ENCODE measurements at regions not wholly inside any gene's neighbourhood (a gene's known extent, or its start where the extent isn't known, plus 50 kb on each side); places are given as distances from the start of the nearest gene placed in this dataset.

DNA sequence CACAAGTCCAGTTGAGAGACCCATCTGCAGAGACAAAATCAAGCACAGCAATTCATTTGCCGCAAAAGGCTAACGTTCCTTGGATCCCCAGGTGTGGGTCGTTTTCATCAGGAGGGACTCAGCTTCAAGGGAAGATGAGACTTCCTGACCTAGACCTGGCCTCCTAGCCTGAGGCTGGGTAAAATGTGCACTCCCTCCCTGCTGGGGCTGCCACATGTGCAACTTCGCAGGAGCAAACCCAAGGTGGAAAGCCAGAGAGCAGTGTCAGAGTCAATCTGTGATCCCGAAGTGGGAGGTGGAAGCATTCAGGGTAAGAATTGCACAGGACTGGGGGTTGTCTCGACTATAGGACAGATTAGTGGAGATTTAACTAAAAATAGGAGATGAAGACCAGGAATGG, 164.7 kb upstream of the UMPS start:
- H4K91ac ChIP-seq (replicated peaks; ENCODE audit: insufficient read length, low read length) = no peak overlapping the region
- FAIRE-seq (no peak), DNase-seq (ENCODE audit: low read depth in 1 of 2, low spot score in 2 of 2) (no peak)
- no peak overlapping the region for H3K4me3 ChIP-seq (ENCODE audit: extremely low read depth in 1 of 4, insufficient read depth in 2 of 4, low read depth in 3 of 4, low read length in 4 of 4)
- no peaks in the 10 kb centered on the region; a peak in 1 of 7 replicates for H3K4me1 ChIP-seq (replicated peaks in 1 of 4; ENCODE audit: control insufficient read depth in 3 of 4, insufficient read depth in 4 of 4, low read length in 3 of 4)
- no peak overlapping the region for H2BK120ac ChIP-seq (replicated peaks; ENCODE audit: low read depth, low read length)
- H3K18ac ChIP-seq (ENCODE audit: extremely low read depth, low read length) = no peak overlapping the region
- CTCF ChIA-PET (ENCODE audit: partially characterized antibody) = interaction anchor here (0.6 to 6.9 kb wide), 32 partner anchors 9 to 797 kb away, joined by 3 to 144 read pairs (median 4); no protein-coding TSS in a partner anchor
- no peak overlapping the region for H2BK12ac ChIP-seq (ENCODE audit: low read depth, low read length)
- no peak overlapping the region for H3K4me2 ChIP-seq (ENCODE audit: insufficient read depth in 1 of 2, low read depth in 2 of 2, low read length in 2 of 2)
- no peak overlapping the region for H3K14ac ChIP-seq (ENCODE audit: insufficient read length)
- H3K9me3 ChIP-seq (ENCODE audit: insufficient read depth in 2 of 2, low read depth in 1 of 2, low read length in 1 of 2) = no peaks in the 10 kb centered on the region
- POLR2A ChIA-PET (ENCODE audit: partially characterized antibody) = interaction anchor here (1.3 kb wide), 2 partner anchors 123 to 128 kb away, joined by 4 to 6 read pairs; no protein-coding TSS in a partner anchor
- H3K23ac ChIP-seq (ENCODE audit: insufficient read length) = no peak overlapping the region
- no peaks in the 10 kb centered on the region for H3K23me2 ChIP-seq (ENCODE audit: low read depth, low read length)
- peaks cover 0 to 2% (median 0%) of the 10 kb centered on the region in 4 experiments; a peak in 2 of 7 replicates for H3K27me3 ChIP-seq (replicated peaks in 1 of 4; ENCODE audit: control insufficient read depth in 3 of 4, extremely low read depth in 1 of 4, insufficient read depth in 3 of 4, low read length in 3 of 4)
- no peak overlapping the region for H4K8ac ChIP-seq (ENCODE audit: extremely low read depth, insufficient read depth, low read length)
- no peak overlapping the region for H2BK15ac ChIP-seq (ENCODE audit: low read length)
- no peaks in the 10 kb centered on the region for H4K20me1 ChIP-seq (replicated peaks in 1 of 2; ENCODE audit: control insufficient read depth in 1 of 2, insufficient read depth in 2 of 2, low read length in 2 of 2)
- H3K56ac ChIP-seq (replicated peaks; ENCODE audit: insufficient read length, low read depth, low read length) = no peak overlapping the region
- H2AFZ ChIP-seq (ENCODE audit: low read length) = peak overlapping the region; percentile 85
- H3K79me1 ChIP-seq (ENCODE audit: low read depth, low read length) = no peaks in the 10 kb centered on the region
- H2BK20ac ChIP-seq (ENCODE audit: low read length) = no peak overlapping the region
- no peak overlapping the region for H3K27ac ChIP-seq (ENCODE audit: low read depth, low read length)
- H3K79me2 ChIP-seq (ENCODE audit: control insufficient read depth in 1 of 2, insufficient read depth in 2 of 2, low read length in 2 of 2) = no peaks in the 10 kb centered on the region
- 76% methylated on average over 6 of the region's 6 CpGs; no CpG with 5 or more reads in 1 of the 2 experiments for WGBS, 2 experiments (ENCODE audit: extremely low coverage in 1 of 2, insufficient coverage in 1 of 2, insufficient read length in 1 of 2, insufficient replicate concordance in 2 of 2, low coverage in 1 of 2, low lambda C conversion rate in 2 of 2, missing lambda C conversion rate in 1 of 2)
- H2AK5ac ChIP-seq (ENCODE audit: low read depth, low read length) = no peak overlapping the region
- H3K9ac ChIP-seq (replicated peaks in 1 of 4; ENCODE audit: extremely low read depth in 1 of 4, low read depth in 3 of 4, low read length in 3 of 4) = no peak overlapping the region
- no peak overlapping the region for H4K5ac ChIP-seq (ENCODE audit: insufficient read length, low read depth, low read length)
- H3K36me3 ChIP-seq (ENCODE audit: control insufficient read depth in 2 of 4, insufficient read depth in 4 of 4, low read length in 3 of 4) = no peaks in the 10 kb centered on the region
- H3K4ac ChIP-seq (replicated peaks; ENCODE audit: insufficient read length, low read depth, low read length) = no peak overlapping the region
- H2BK5ac ChIP-seq (ENCODE audit: low read depth, low read length) = no peak overlapping the region
- no peak for TF ChIP-seq KDM1A (IDR thresholded peaks at IDR 0.05; ENCODE audit: borderline replicate concordance, low read length)
- no peak for TF ChIP-seq SAP30 (IDR thresholded peaks at IDR 0.05; ENCODE audit: insufficient read depth, insufficient replicate concordance, low read length)
- no peak for TF ChIP-seq TAF7 (optimal IDR thresholded peaks at IDR 0.05; ENCODE audit: borderline replicate concordance, low read depth, low read length)
- no peak for TF ChIP-seq GTF2F1 (IDR thresholded peaks at IDR 0.05; ENCODE audit: borderline replicate concordance, low read depth, low read length)
- TF ChIP-seq, protein P1, sequence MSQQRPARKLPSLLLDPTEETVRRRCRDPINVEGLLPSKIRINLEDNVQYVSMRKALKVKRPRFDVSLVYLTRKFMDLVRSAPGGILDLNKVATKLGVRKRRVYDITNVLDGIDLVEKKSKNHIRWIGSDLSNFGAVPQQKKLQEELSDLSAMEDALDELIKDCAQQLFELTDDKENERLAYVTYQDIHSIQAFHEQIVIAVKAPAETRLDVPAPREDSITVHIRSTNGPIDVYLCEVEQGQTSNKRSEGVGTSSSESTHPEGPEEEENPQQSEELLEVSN (IDR thresholded peaks at IDR 0.05) = no peak
- TF ChIP-seq SRF (IDR thresholded peaks at IDR 0.05; ENCODE audit: low read depth, low read length) = no peak
- TF ChIP-seq NRF1 (IDR thresholded peaks at IDR 0.05; ENCODE audit: low read depth, low read length) = no peak
- no peak for TF ChIP-seq ASH2L (IDR thresholded peaks at IDR 0.05; ENCODE audit: low read length)
- TF ChIP-seq, protein P2, sequence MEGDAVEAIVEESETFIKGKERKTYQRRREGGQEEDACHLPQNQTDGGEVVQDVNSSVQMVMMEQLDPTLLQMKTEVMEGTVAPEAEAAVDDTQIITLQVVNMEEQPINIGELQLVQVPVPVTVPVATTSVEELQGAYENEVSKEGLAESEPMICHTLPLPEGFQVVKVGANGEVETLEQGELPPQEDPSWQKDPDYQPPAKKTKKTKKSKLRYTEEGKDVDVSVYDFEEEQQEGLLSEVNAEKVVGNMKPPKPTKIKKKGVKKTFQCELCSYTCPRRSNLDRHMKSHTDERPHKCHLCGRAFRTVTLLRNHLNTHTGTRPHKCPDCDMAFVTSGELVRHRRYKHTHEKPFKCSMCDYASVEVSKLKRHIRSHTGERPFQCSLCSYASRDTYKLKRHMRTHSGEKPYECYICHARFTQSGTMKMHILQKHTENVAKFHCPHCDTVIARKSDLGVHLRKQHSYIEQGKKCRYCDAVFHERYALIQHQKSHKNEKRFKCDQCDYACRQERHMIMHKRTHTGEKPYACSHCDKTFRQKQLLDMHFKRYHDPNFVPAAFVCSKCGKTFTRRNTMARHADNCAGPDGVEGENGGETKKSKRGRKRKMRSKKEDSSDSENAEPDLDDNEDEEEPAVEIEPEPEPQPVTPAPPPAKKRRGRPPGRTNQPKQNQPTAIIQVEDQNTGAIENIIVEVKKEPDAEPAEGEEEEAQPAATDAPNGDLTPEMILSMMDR (IDR thresholded peaks at IDR 0.05; ENCODE audit: control extremely low read depth in 1 of 3, insufficient read depth in 1 of 3, low read depth in 1 of 3, low read length in 3 of 3) = no peak
- no peak for TF ChIP-seq FOSL1 (IDR thresholded peaks at IDR 0.05; ENCODE audit: insufficient read depth, low read depth, low read length)
- TF ChIP-seq TAF1 (IDR thresholded peaks at IDR 0.05; ENCODE audit: low read depth, low read length) = no peak
